Mesendoderm (in vitro differentiated cells): ENCODE measurements at regions not wholly inside any gene's neighbourhood (a gene's known extent, or its start where the extent isn't known, plus 50 kb on each side); places are given as distances from the start of the nearest gene placed in this dataset.

Experiments
- DNase-seq: peaks from one replicate; pipeline ENCODE4 v3.0.0; 2013
- H2AK5ac ChIP-seq: 2 replicates; pipeline ENCODE4 v1.6.1; 2013; ENCODE audit warnings: low read length, inconsistent platforms
- H2BK120ac ChIP-seq: 2 replicates; pipeline ENCODE4 v1.6.1; 2013; ENCODE audit warnings: low read depth, mild to moderate bottlenecking, low read length, moderate library complexity, mixed read lengths
- H2BK15ac ChIP-seq: replicated peaks from 2 replicates; pipeline ENCODE4 v1.6.1; 2013; ENCODE audit warnings: low read depth, mild to moderate bottlenecking, moderate library complexity
- H2BK5ac ChIP-seq: 2 replicates; pipeline ENCODE4 v1.6.1; 2013; ENCODE audit warnings: low read length, inconsistent platforms
- H3K18ac ChIP-seq: 2 replicates; pipeline ENCODE4 v1.6.1; 2013; ENCODE audit warnings: mild to moderate bottlenecking, low read length, mixed read lengths
- H3K23ac ChIP-seq: one replicate; pipeline ENCODE4 v1.6.1; 2013; ENCODE audit warnings: low read length
- H3K27ac ChIP-seq: 2 replicates; pipeline ENCODE4 v1.5.1; 2013; ENCODE audit warnings: low read depth, mild to moderate bottlenecking, inconsistent platforms, low read length, moderate library complexity
- H3K27me3 ChIP-seq: 2 replicates; pipeline ENCODE4 v1.6.1; 2013; ENCODE audit warnings: low read length, control low read depth, mild to moderate bottlenecking, inconsistent platforms; ENCODE audit not compliant: insufficient read depth, poor library complexity
- H3K36me3 ChIP-seq: 2 replicates; pipeline ENCODE4 v1.6.1; 2013; ENCODE audit warnings: low read length, inconsistent platforms; ENCODE audit not compliant: control insufficient read depth, insufficient read depth
- H3K4ac ChIP-seq: one replicate; pipeline ENCODE4 v1.6.1; 2013; ENCODE audit warnings: low read depth, mild to moderate bottlenecking, low read length, moderate library complexity
- H3K4me1 ChIP-seq: 2 replicates; pipeline ENCODE4 v1.6.1; 2013; ENCODE audit warnings: low read depth, low read length, inconsistent platforms; ENCODE audit not compliant: control insufficient read depth
- H3K4me2 ChIP-seq: 2 replicates; pipeline ENCODE4 v1.6.1; 2013; ENCODE audit warnings: low read length
- H3K4me3 ChIP-seq: 2 replicates; pipeline ENCODE4 v1.5.1; 2013; ENCODE audit warnings: mild to moderate bottlenecking, low read length
- H3K56ac ChIP-seq: one replicate; pipeline ENCODE4 v1.6.1; 2013; ENCODE audit warnings: low read length
- H3K79me1 ChIP-seq: 2 replicates; pipeline ENCODE4 v1.6.1; 2013; ENCODE audit warnings: low read length, inconsistent platforms
- H3K79me2 ChIP-seq: 2 replicates; pipeline ENCODE4 v1.6.1; 2013; ENCODE audit warnings: mild to moderate bottlenecking, low read length; ENCODE audit not compliant: control insufficient read depth, insufficient read depth
- H3K9ac ChIP-seq: 2 replicates; pipeline ENCODE4 v1.6.1; 2013; ENCODE audit warnings: low read length, inconsistent platforms
- H4K5ac ChIP-seq: one replicate; pipeline ENCODE4 v1.6.1; 2013; ENCODE audit warnings: low read length
- H4K8ac ChIP-seq: one replicate; pipeline ENCODE4 v1.6.1; 2013; ENCODE audit warnings: low read depth, mild to moderate bottlenecking, control low read depth, low read length, moderate library complexity
- WGBS: extraction: QIAGEN DNeasy Blood & Tissue Kit; methylation state at CpG from one replicate; pipeline ENCODE4 v1.1.7; 2013; ENCODE audit warnings: low lambda C conversion rate, missing lambda C conversion rate; ENCODE audit not compliant: insufficient coverage; ENCODE audit errors: extremely low coverage; 5-methylcytosine and 5-hydroxymethylcytosine counted together

- Histone ChIP-seq H4K8ac (no peak overlapping the region), H3K27me3 (no peaks in the 10 kb centered on the region), H2BK5ac (no peak overlapping the region), H4K5ac (no peak overlapping the region), H3K56ac (no peak overlapping the region), H2BK15ac (no peak overlapping the region), H2AK5ac (no peak overlapping the region), H3K27ac (no peak overlapping the region), H3K36me3 (no peaks in the 10 kb centered on the region), H3K4me2 (no peak overlapping the region), H3K9ac (no peak overlapping the region), H3K4me3 (no peak overlapping the region), H2BK120ac (no peak overlapping the region), H3K23ac (no peak overlapping the region), H3K18ac (no peak overlapping the region), H3K79me1 (no peaks in the 10 kb centered on the region), H3K4ac (no peak overlapping the region), H3K4me1 (no peaks in the 10 kb centered on the region), H3K79me2 (no peaks in the 10 kb centered on the region)
- DNase-seq = no peak
- WGBS = no CpG with 5 or more reads among the region's 5 CpGs
Measured at GRCh38 chr12:88306471-88307069, 164.5 kb downstream of the TMTC3 start.

GRCh38 chr12:88307961-88308360, 165.9 kb downstream of the TMTC3 start:
- Histone ChIP-seq H3K4me2 (no peak overlapping the region), H3K4me3 (no peak overlapping the region), H3K27me3 (no peaks in the 10 kb centered on the region), H3K56ac (no peak overlapping the region), H2BK5ac (no peak overlapping the region), H3K4me1 (no peaks in the 10 kb centered on the region), H2BK120ac (no peak overlapping the region), H4K5ac (no peak overlapping the region), H3K36me3 (no peaks in the 10 kb centered on the region), H3K79me2 (no peaks in the 10 kb centered on the region), H3K27ac (no peak overlapping the region), H3K79me1 (no peaks in the 10 kb centered on the region), H2BK15ac (no peak overlapping the region), H3K4ac (no peak overlapping the region), H3K18ac (no peak overlapping the region), H4K8ac (no peak overlapping the region), H2AK5ac (no peak overlapping the region), H3K9ac (no peak overlapping the region), H3K23ac (no peak overlapping the region)
- WGBS = no CpG with 5 or more reads among the region's 4 CpGs
- no peak for DNase-seq

- Histone ChIP-seq H4K8ac (no peak overlapping the region), H3K36me3 (no peaks in the 10 kb centered on the region), H3K79me2 (no peaks in the 10 kb centered on the region), H2BK15ac (no peak overlapping the region), H2BK5ac (no peak overlapping the region), H3K4me2 (no peak overlapping the region), H3K9ac (no peak overlapping the region), H4K5ac (no peak overlapping the region), H3K56ac (no peak overlapping the region), H3K23ac (no peak overlapping the region), H3K4me3 (no peak overlapping the region), H3K27me3 (no peaks in the 10 kb centered on the region), H3K4me1 (no peaks in the 10 kb centered on the region), H3K79me1 (no peaks in the 10 kb centered on the region), H2BK120ac (no peak overlapping the region), H2AK5ac (no peak overlapping the region), H3K4ac (no peak overlapping the region), H3K18ac (no peak overlapping the region), H3K27ac (no peak overlapping the region)
- DNase-seq = no peak
Measured at GRCh38 chr12:88308825-88309224, 166.7 kb downstream of the TMTC3 start.

- Histone ChIP-seq H2AK5ac (no peak overlapping the region), H3K27ac (no peak overlapping the region), H2BK5ac (no peak overlapping the region)
Measured at GRCh38 chr12:88309546-88309945, 167.4 kb downstream of the TMTC3 start.

GRCh38 chr12:88310069-88310468, 168.0 kb downstream of the TMTC3 start:
- no peak overlapping the region for H3K4me3 ChIP-seq
- WGBS = no CpG with 5 or more reads among the region's 1 CpG
- no peak overlapping the region for H3K4me2 ChIP-seq
- H2AK5ac ChIP-seq = no peak overlapping the region
- H3K27ac ChIP-seq = no peak overlapping the region
- no peaks in the 10 kb centered on the region for H3K27me3 ChIP-seq
- H3K79me2 ChIP-seq = no peaks in the 10 kb centered on the region
- H3K4ac ChIP-seq = no peak overlapping the region
- no peak overlapping the region for H3K56ac ChIP-seq
- H4K5ac ChIP-seq = no peak overlapping the region
- H3K9ac ChIP-seq = no peak overlapping the region
- H3K4me1 ChIP-seq = no peaks in the 10 kb centered on the region
- no peak for DNase-seq
- no peak overlapping the region for H2BK15ac ChIP-seq
- no peaks in the 10 kb centered on the region for H3K36me3 ChIP-seq
- H3K18ac ChIP-seq = no peak overlapping the region
- H3K23ac ChIP-seq = no peak overlapping the region
- H3K79me1 ChIP-seq = no peaks in the 10 kb centered on the region
- H4K8ac ChIP-seq = no peak overlapping the region
- H2BK5ac ChIP-seq = no peak overlapping the region
- no peak overlapping the region for H2BK120ac ChIP-seq

More at GRCh38 chr12:88309546-88309945, 167.4 kb downstream of the TMTC3 start:
- H3K56ac ChIP-seq = no peak overlapping the region
- H3K4me1 ChIP-seq = no peaks in the 10 kb centered on the region
- H2BK120ac ChIP-seq = no peak overlapping the region
- no peaks in the 10 kb centered on the region for H3K79me2 ChIP-seq
- no peaks in the 10 kb centered on the region for H3K79me1 ChIP-seq
- H4K5ac ChIP-seq = no peak overlapping the region
- no CpG with 5 or more reads among the region's 2 CpGs for WGBS
- no peaks in the 10 kb centered on the region for H3K36me3 ChIP-seq
- H2BK15ac ChIP-seq = no peak overlapping the region
- H3K4me2 ChIP-seq = no peak overlapping the region
- H3K27me3 ChIP-seq = no peaks in the 10 kb centered on the region
- no peak overlapping the region for H3K18ac ChIP-seq
- DNase-seq = no peak
- H4K8ac ChIP-seq = no peak overlapping the region
- no peak overlapping the region for H3K23ac ChIP-seq
- H3K4ac ChIP-seq = no peak overlapping the region
- no peak overlapping the region for H3K9ac ChIP-seq
- H3K4me3 ChIP-seq = no peak overlapping the region

GRCh38 chr12:88310666-88311065, 168.6 kb downstream of the TMTC3 start:
- no peak overlapping the region for H2BK5ac ChIP-seq
- no CpG with 5 or more reads among the region's 6 CpGs for WGBS
- H3K4me1 ChIP-seq = no peaks in the 10 kb centered on the region
- H3K4me3 ChIP-seq = no peak overlapping the region
- H3K79me1 ChIP-seq = no peaks in the 10 kb centered on the region
- H2BK120ac ChIP-seq = no peak overlapping the region
- no peak for DNase-seq
- no peak overlapping the region for H3K27ac ChIP-seq
- no peak overlapping the region for H2AK5ac ChIP-seq
- H3K23ac ChIP-seq = no peak overlapping the region
- no peaks in the 10 kb centered on the region for H3K36me3 ChIP-seq
- no peaks in the 10 kb centered on the region for H3K27me3 ChIP-seq
- H3K79me2 ChIP-seq = no peaks in the 10 kb centered on the region
- H2BK15ac ChIP-seq = no peak overlapping the region
- no peak overlapping the region for H3K4ac ChIP-seq
- H3K18ac ChIP-seq = no peak overlapping the region
- no peak overlapping the region for H4K5ac ChIP-seq
- no peak overlapping the region for H3K4me2 ChIP-seq
- no peak overlapping the region for H3K9ac ChIP-seq
- H4K8ac ChIP-seq = no peak overlapping the region
- no peak overlapping the region for H3K56ac ChIP-seq
